GM12865 (cell line): ENCODE measurements at regions not wholly inside any gene's neighbourhood (a gene's known extent, or its start where the extent isn't known, plus 50 kb on each side); places are given as distances from the start of the nearest gene placed in this dataset.

Experiments used
- DNase-seq: peaks from one replicate; pipeline ENCODE4 v3.0.0; 2010; ENCODE audit warnings: low read depth
- H3K4me3 ChIP-seq: 2 replicates; pipeline ENCODE4 v1.5.1; 2011; ENCODE audit warnings: mild to moderate bottlenecking, low read depth, low read length, control low read depth
- CTCF ChIP-seq: IDR thresholded peaks from 2 replicates; pipeline ENCODE4 v1.5.1; 2011; ENCODE audit warnings: low read length, control low read depth, low read depth, inconsistent platforms; ENCODE audit not compliant: insufficient read depth; ENCODE audit errors: missing control alignments

- H3K4me3 ChIP-seq = no peak overlapping the region
- DNase-seq = no peak
- TF ChIP-seq CTCF = no peak
Measured at GRCh38 chr17:71528210-71528609, 592.6 kb upstream of the SOX9 start.

- TF ChIP-seq CTCF = no peak
- H3K4me3 ChIP-seq = no peak overlapping the region
- no peak for DNase-seq
Measured at GRCh38 chr17:71530248-71530647, 590.6 kb upstream of the SOX9 start.

GRCh38 chr17:71535321-71535720 lies 585.5 kb upstream of the SOX9 start:
- no peak for DNase-seq
- no peak for TF ChIP-seq CTCF
- H3K4me3 ChIP-seq = no peak overlapping the region

- DNase-seq = no peak
- no peak for TF ChIP-seq CTCF
Measured at GRCh38 chr17:71546419-71546818, 574.4 kb upstream of the SOX9 start.

GRCh38 chr17:71547904-71548303 lies 572.9 kb upstream of the SOX9 start:
- no peak overlapping the region for H3K4me3 ChIP-seq
- no peak for DNase-seq
- no peak for TF ChIP-seq CTCF

More at GRCh38 chr17:71546419-71546818, 574.4 kb upstream of the SOX9 start:
- H3K4me3 ChIP-seq = no peak overlapping the region

DNA sequence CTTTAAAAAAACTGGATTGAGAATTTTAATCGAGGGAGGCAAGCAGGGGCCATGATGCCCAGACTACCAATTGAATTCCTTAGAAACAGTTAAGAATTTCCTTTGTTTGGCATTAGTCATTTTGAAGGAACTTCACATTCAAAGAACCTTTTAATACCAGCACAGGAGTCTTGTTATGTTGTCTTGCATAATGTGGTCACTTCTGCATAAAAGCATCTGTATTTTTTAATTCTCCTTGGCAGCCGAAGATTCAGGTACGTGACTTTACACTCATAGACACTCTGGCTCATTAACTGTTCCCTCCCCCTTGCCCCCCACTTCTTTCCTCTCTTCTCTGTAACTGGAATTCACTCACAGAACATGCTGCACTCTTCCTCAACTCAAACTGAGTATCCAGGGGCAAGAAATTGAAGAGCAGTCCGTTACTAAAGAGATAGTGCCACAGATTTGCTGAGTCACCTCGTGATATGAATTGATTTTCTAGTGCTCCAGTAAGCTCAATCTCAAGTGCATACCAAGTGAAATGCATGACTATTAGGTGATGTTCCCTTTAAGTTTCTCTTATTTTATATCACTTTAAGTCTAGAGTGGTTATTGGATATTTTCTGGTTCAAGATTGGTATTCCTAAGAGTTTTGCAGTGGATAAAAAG lies 572.2 kb upstream of the SOX9 start:
- TF ChIP-seq CTCF = no peak
- H3K4me3 ChIP-seq = no peak overlapping the region
- DNase-seq = no peak

DNA sequence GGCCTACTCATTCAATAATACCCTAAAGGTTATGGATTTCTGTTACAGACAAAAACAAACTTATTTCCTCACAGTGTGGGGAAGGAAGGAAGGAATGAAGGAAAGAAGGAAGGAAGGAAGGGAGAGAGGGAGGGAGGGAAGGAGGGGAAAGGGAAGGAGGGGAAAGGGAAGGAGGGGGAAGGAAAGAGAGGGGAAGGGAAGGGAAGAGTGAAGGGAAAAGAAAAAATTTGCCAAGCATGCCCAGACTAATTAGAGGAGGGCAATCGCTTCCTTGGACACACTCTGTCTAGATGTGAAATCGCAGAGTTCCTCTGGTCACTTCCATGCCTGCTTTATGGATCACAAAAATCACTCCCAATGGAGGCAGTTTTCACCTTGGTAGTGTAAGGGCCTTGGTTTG lies 570.1 kb upstream of the SOX9 start:
- no peak overlapping the region for H3K4me3 ChIP-seq
- no peak for TF ChIP-seq CTCF
- no peak for DNase-seq
